Neutrophil (primary cell): ENCODE measurements at regions not wholly inside any gene's neighbourhood (a gene's known extent, or its start where the extent isn't known, plus 50 kb on each side); places are given as distances from the start of the nearest gene placed in this dataset.

Experiments
- H3K27ac ChIP-seq: fragments of 200-600 bp; sonication (generic); 2 replicates; pipeline ENCODE4 v1.5.1; 2016; ENCODE audit warnings: mild to moderate bottlenecking, moderate library complexity
- H3K27me3 ChIP-seq: fragments of 200-600 bp; sonication (generic); 2 replicates; pipeline ENCODE4 v1.6.0; 2016; ENCODE audit warnings: mild to moderate bottlenecking
- H3K36me3 ChIP-seq: fragments of 200-600 bp; sonication (generic); 2 replicates; pipeline ENCODE4 v1.5.1; 2017
- H3K4me1 ChIP-seq, 2 experiments: fragments of 200-600 bp in 1 of 2; sonication (generic) in 1 of 2; 1 replicate in 1 of 2; 2 replicates in 1 of 2; pipeline versions ENCODE4 v1.5.1 to v1.6.1; 2013 to 2016; ENCODE audit warnings: low read depth in 1 of 2, low read length in 1 of 2, mild to moderate bottlenecking in 1 of 2, moderate library complexity in 1 of 2; ENCODE audit not compliant: control insufficient read depth in 1 of 2, insufficient read depth in 1 of 2
- H3K4me3 ChIP-seq, 2 experiments: fragments of 200-600 bp in 1 of 2; sonication (generic) in 1 of 2; 1 replicate in 1 of 2; 2 replicates in 1 of 2; pipeline ENCODE4 v1.5.1; 2013 to 2016; ENCODE audit warnings: low read depth in 1 of 2, low read length in 1 of 2, mild to moderate bottlenecking in 1 of 2, moderate library complexity in 1 of 2
- H3K9me3 ChIP-seq: fragments of 200-600 bp; sonication (generic); 2 replicates; pipeline ENCODE4 v1.5.1; 2016
- TF ChIP-seq, protein P1 (sequence below): fragments of 200-600 bp; sonication (generic); IDR thresholded peaks from 2 replicates; pipeline ENCODE4 v1.5.1; 2016; ENCODE audit warnings: antibody characterized with exemption

DNA sequence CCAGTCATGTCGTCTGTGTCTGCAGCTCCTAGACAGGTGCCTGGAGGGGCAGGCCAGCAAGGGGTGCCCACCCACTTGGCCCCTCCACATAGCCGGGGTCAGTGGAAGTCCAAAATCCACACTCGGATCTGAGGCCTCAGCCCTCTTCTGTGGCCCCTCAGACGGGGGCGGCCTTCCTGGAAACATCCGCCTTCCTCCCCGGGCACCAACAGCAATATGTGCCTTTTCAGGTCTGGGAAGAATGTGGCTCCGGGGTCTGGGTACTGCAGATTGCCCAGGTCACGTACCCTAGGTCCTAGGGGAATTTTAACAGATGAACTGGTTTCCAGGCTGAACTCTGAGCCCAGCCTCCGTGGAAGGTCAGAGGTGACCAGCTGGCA, 208.6 kb downstream of the CTTN start:
- Histone ChIP-seq H3K27ac (no peak overlapping the region), H3K27me3 (peaks cover 27% of the 10 kb centered on the region), H3K4me3 (no peak overlapping the region), H3K4me1 (no peaks in the 10 kb centered on the region), H3K9me3 (no peaks in the 10 kb centered on the region), H3K36me3 (no peaks in the 10 kb centered on the region)
- TF ChIP-seq, protein P1, sequence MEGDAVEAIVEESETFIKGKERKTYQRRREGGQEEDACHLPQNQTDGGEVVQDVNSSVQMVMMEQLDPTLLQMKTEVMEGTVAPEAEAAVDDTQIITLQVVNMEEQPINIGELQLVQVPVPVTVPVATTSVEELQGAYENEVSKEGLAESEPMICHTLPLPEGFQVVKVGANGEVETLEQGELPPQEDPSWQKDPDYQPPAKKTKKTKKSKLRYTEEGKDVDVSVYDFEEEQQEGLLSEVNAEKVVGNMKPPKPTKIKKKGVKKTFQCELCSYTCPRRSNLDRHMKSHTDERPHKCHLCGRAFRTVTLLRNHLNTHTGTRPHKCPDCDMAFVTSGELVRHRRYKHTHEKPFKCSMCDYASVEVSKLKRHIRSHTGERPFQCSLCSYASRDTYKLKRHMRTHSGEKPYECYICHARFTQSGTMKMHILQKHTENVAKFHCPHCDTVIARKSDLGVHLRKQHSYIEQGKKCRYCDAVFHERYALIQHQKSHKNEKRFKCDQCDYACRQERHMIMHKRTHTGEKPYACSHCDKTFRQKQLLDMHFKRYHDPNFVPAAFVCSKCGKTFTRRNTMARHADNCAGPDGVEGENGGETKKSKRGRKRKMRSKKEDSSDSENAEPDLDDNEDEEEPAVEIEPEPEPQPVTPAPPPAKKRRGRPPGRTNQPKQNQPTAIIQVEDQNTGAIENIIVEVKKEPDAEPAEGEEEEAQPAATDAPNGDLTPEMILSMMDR = no peak

DNA sequence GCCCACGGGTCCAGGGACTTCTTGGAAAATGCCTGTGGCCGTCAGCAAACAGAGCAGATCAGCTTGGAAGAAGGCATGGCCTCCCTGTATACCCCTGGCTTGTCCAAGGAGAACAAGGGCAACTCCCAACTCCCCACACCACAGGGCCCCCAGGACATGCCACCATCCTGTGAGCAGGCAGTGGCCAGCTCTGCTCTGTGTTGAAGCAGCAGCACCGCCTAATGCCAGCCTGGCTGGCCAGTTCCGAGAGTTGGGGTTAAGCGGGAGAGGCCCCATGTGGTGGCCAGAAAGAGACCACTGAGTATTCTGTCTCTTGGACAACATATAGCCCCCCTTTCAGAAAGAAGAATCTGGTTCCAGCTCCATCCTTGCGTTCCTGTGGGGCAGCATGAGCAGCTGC, 209.2 kb downstream of the CTTN start:
- TF ChIP-seq, protein P1 = no peak
- peaks cover 31% of the 10 kb centered on the region for H3K27me3 ChIP-seq
- no peak overlapping the region for H3K4me3 ChIP-seq
- no peak overlapping the region for H3K27ac ChIP-seq
- H3K4me1 ChIP-seq = no peaks in the 10 kb centered on the region
- H3K36me3 ChIP-seq = no peaks in the 10 kb centered on the region
- no peaks in the 10 kb centered on the region for H3K9me3 ChIP-seq

DNA sequence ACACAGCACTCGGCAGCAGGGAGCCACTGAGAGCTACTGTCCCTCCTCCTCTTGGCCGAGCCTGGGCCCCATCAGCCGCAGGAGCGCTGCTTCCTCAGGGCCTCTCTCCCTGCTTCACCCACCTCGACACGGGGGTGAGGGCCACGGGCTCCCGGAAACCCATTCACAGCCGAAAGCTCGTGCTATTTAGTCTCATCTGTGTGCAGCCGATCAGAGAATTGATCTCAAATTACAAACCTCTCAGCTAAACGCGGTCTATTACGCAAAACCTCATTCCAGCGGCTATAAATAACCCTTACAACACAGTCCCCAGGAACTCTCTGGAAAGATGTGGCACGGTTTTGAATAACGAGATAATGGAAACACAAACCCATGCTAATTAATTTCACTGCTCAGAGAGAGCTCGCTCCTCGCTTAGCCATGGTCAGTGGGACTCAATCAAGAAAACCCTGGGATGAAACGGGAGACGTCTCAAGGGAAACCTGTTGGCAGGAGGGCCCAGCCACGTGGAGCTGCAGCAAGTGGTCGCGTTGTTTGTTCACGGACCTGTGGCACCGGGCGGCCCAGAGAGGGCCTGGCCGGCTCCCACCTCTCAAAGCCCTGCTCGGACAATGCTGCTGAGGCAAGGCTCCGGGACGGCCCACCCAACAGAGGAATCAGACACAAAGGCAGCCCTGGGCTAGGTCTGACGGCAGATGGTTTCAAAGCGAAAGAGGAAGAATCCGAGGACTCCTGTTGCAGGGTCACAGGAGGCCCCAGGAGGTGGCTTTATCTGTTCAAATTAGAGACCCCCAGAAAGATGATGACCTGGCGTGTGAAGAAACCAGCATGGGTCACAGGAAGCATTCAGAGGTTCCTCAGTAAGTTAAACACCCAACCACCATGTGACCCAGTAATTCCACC, 210.5 kb downstream of the CTTN start:
- H3K9me3 ChIP-seq = no peaks in the 10 kb centered on the region
- H3K27me3 ChIP-seq = peaks cover 26% of the 10 kb centered on the region
- no peak overlapping the region for H3K27ac ChIP-seq
- H3K4me3 ChIP-seq = no peak overlapping the region
- no peaks in the 10 kb centered on the region for H3K4me1 ChIP-seq
- H3K36me3 ChIP-seq = no peaks in the 10 kb centered on the region
- TF ChIP-seq, protein P1 = no peak

DNA sequence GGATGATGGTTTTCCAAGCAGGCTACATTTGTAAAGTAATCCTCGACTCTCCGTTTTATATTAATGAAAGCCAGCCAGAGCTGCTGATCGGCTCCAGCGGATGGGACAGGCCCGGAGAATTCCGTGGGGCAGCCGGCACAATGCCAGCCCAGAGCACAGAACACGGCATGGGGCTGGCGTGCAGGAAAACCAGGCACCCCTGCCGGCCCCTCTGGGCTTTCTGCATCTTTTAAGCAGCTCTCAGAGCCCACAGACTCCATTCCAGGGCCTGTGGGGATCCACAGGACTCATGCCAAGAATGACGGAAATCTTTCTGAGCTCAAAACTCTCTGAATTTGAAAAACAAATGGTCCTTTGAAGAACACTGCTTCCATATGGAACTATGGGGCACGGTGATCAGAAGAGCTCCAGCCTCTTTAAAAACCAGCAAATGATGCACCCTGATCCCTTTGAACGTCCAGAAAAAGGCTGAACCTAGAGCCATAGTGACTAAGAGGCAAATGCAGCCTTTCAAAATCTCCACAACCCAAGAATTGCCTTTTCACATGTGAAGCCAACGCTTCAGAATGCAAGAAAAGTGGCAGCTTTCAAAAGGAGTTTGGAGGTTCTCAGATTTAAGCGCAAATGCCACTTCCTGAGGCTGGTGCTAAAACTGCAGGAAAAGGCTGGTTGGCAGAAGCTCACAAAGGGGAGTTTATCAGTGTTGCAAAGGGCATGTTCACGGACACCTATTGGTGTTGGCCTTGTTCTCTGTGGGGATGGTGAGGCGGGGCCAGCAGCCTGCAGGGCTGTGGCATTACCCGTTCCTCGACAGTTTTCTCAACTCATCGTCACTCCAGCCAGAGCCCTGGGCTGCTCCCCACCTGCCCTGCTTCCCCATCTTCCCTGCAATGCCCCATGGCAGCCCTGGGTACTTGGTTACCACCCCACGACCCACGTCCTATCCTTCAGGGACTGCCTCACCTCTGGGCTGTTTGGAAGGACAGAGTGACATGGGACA, 212.5 kb downstream of the CTTN start:
- peaks cover 26% of the 10 kb centered on the region for H3K27me3 ChIP-seq
- H3K9me3 ChIP-seq = no peaks in the 10 kb centered on the region
- no peak overlapping the region for H3K27ac ChIP-seq
- no peaks in the 10 kb centered on the region for H3K4me1 ChIP-seq
- no peaks in the 10 kb centered on the region for H3K36me3 ChIP-seq
- TF ChIP-seq, protein P1 = no peak
- no peak overlapping the region for H3K4me3 ChIP-seq

DNA sequence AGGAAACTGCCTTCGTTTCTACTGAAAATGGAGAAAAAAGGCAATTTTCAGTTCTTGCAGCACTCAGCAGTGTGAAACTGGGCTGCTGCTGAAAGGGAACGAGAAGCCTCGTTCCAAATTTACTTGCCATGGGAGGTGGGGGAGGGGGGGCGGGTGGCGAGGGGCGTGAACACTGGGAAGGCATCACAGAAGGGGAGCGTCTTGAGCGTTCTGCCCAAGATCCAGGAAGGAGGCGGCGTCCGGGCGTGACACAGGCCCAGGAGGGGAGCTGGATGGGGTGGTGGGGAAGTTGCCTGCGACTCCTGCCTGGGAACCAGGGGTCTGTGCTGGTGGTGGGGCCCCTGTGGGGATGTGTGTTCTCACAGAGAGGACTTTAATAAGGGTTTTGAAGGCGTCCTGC, 213.5 kb downstream of the CTTN start:
- no peak overlapping the region for H3K4me3 ChIP-seq
- H3K36me3 ChIP-seq = no peaks in the 10 kb centered on the region
- no peaks in the 10 kb centered on the region for H3K9me3 ChIP-seq
- peaks cover 26% of the 10 kb centered on the region for H3K27me3 ChIP-seq
- H3K27ac ChIP-seq = no peak overlapping the region
- no peaks in the 10 kb centered on the region for H3K4me1 ChIP-seq
- TF ChIP-seq, protein P1 = no peak
